ENCODE measurements at regions not wholly inside any gene's neighbourhood (a gene's known extent, or its start where the extent isn't known, plus 50 kb on each side); places are given as distances from the start of the nearest gene placed in this dataset.

- TF ChIP-seq REST (IDR thresholded peaks at IDR 0.05; ENCODE audit: low read depth) (no peak), USF1 (IDR thresholded peaks at IDR 0.05) (no peak), RAD21 (IDR thresholded peaks at IDR 0.05; ENCODE audit: low read depth) (no peak), FOXM1 (IDR thresholded peaks at IDR 0.05; ENCODE audit: borderline replicate concordance, low read depth) (no peak), MAX (IDR thresholded peaks at IDR 0.05) (no peak), TCF12 (IDR thresholded peaks at IDR 0.05; ENCODE audit: low read depth) (no peak), TEAD4 (IDR thresholded peaks at IDR 0.05) (peak; percentile 44; the same call in 1 of the 2 replicates), EGR1 (IDR thresholded peaks at IDR 0.05) (no peak)
Measured at GRCh38 chr13:68099631-68100030, 869.5 kb upstream of the PCDH9 start.
